ENCODE measurements at regions not wholly inside any gene's neighbourhood (a gene's known extent, or its start where the extent isn't known, plus 50 kb on each side); places are given as distances from the start of the nearest gene placed in this dataset.
"Not testable (repeated sequence)": the region's sequence is repeated elsewhere in the genome, so short reads cannot be mapped to it uniquely, and the experiment has no call there.

- no peak for DNase-seq
These were observed 96.1 kb downstream of the TEX35 start for GRCh38 chr1:178609015-178609414.

GRCh38 chr1:178610690-178611410, 97.9 kb downstream of the TEX35 start:
- DNase-seq = not testable (repeated sequence)

GRCh38 chr1:178612261-178612660, 99.4 kb downstream of the TEX35 start:
- no peak for DNase-seq

- no peak for DNase-seq
These were observed 100.5 kb downstream of the TEX35 start for GRCh38 chr1:178613271-178613945.

- no peak for DNase-seq
These were observed 101.4 kb downstream of the TEX35 start for GRCh38 chr1:178614286-178614685.

GRCh38 chr1:178619042-178619927, 105.8 kb upstream of the RALGPS2 start:
- DNase-seq = no peak

GRCh38 chr1:178620584-178621475, 104.2 kb upstream of the RALGPS2 start:
- no peak for DNase-seq

- DNase-seq = no peak
These were observed 103.2 kb upstream of the RALGPS2 start for GRCh38 chr1:178621822-178622221.

- no peak for DNase-seq
These were observed 99.3 kb upstream of the RALGPS2 start for GRCh38 chr1:178625695-178626094.

GRCh38 chr1:178627037-178627436, 98.0 kb upstream of the RALGPS2 start:
- no peak for DNase-seq

- no peak for DNase-seq
These were observed 96.3 kb upstream of the RALGPS2 start for GRCh38 chr1:178628637-178629251.

GRCh38 chr1:178629252-178630154, 95.5 kb upstream of the RALGPS2 start:
- DNase-seq = no peak

GRCh38 chr1:178630417-178630816, 94.6 kb upstream of the RALGPS2 start:
- no peak for DNase-seq

- DNase-seq = no peak
These were observed 92.4 kb upstream of the RALGPS2 start for GRCh38 chr1:178632653-178633052.

- DNase-seq = no peak
These were observed 92.0 kb upstream of the RALGPS2 start for GRCh38 chr1:178633056-178633455.

- DNase-seq = no peak
These were observed 90.6 kb upstream of the RALGPS2 start for GRCh38 chr1:178634445-178634844.

- DNase-seq = no peak
These were observed 87.2 kb upstream of the RALGPS2 start for GRCh38 chr1:178637841-178638240.

GRCh38 chr1:178639326-178639725, 85.7 kb upstream of the RALGPS2 start:
- DNase-seq = no peak

- no peak for DNase-seq
These were observed 82.8 kb upstream of the RALGPS2 start for GRCh38 chr1:178642282-178642681.

- no peak for DNase-seq
These were observed 81.7 kb upstream of the RALGPS2 start for GRCh38 chr1:178643349-178643748.

- DNase-seq = no peak
These were observed 81.2 kb upstream of the RALGPS2 start for GRCh38 chr1:178643831-178644230.

Data from GF-D8 (cell line).